Mesothelial cell of epicardium (in vitro differentiated cells): ENCODE measurements at regions not wholly inside any gene's neighbourhood (a gene's known extent, or its start where the extent isn't known, plus 50 kb on each side); places are given as distances from the start of the nearest gene placed in this dataset.

Experiments
- DNase-seq, 2 experiments: peaks; one replicate each; pipeline ENCODE4 v3.0.0; 2021; ENCODE audit warnings: low spot score in 2 of 2; ENCODE audit not compliant: unreplicated experiment in 2 of 2
- H3K27ac Mint-ChIP-seq: 2 replicates; pipeline ENCODE4 v1.8.0; 2021; ENCODE audit warnings: mixed read lengths
- H3K27me3 Mint-ChIP-seq: 2 replicates; pipeline ENCODE4 v1.8.0; 2021; ENCODE audit warnings: low read depth, mixed read lengths
- H3K36me3 Mint-ChIP-seq: 2 replicates; pipeline ENCODE4 v1.8.0; 2021; ENCODE audit warnings: mixed read lengths
- H3K4me1 Mint-ChIP-seq: 2 replicates; pipeline ENCODE4 v1.8.0; 2021; ENCODE audit warnings: mixed read lengths
- H3K4me3 Mint-ChIP-seq: 2 replicates; pipeline ENCODE4 v1.8.0; 2021; ENCODE audit warnings: mild to moderate bottlenecking, moderate library complexity, mixed read lengths
- H3K9me3 Mint-ChIP-seq: 2 replicates; pipeline ENCODE4 v1.8.0; 2021; ENCODE audit warnings: mixed read lengths
- TF ChIP-seq, protein P1 (sequence below): fragments of 200-600 bp; sonication (generic); IDR thresholded peaks from one replicate; pipeline ENCODE4 v1.5.0; 2021; ENCODE audit warnings: antibody characterized with exemption; ENCODE audit not compliant: unreplicated experiment

DNA sequence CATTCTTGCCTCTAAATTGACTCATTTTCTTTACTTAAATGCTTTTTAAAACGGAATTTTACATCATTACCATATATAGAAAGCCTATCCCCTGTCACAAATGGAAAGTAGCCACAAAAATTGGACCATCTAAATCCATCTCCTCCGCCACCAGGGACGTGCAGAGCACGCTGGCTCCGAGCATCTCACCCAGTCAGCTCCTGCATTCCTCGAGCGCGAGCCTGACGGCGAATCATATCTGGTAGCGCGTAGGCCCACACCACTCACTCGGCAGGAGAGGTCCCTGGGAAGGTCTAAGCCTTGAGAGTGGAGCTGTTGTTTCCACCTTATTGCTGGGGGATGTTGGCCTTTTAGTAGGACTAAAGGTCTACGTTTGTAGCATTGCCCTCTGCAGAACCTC is 152.4 kb downstream of the TRIM29 start:
- H3K36me3 Mint-ChIP-seq: no peaks in the 10 kb centered on the region
- no peaks in the 10 kb centered on the region for H3K9me3 Mint-ChIP-seq
- no peak for DNase-seq
- H3K27me3 Mint-ChIP-seq: peaks cover 7% of the 10 kb centered on the region
- no peak overlapping the region for H3K27ac Mint-ChIP-seq
- no peak overlapping the region for H3K4me3 Mint-ChIP-seq
- TF ChIP-seq, protein P1, sequence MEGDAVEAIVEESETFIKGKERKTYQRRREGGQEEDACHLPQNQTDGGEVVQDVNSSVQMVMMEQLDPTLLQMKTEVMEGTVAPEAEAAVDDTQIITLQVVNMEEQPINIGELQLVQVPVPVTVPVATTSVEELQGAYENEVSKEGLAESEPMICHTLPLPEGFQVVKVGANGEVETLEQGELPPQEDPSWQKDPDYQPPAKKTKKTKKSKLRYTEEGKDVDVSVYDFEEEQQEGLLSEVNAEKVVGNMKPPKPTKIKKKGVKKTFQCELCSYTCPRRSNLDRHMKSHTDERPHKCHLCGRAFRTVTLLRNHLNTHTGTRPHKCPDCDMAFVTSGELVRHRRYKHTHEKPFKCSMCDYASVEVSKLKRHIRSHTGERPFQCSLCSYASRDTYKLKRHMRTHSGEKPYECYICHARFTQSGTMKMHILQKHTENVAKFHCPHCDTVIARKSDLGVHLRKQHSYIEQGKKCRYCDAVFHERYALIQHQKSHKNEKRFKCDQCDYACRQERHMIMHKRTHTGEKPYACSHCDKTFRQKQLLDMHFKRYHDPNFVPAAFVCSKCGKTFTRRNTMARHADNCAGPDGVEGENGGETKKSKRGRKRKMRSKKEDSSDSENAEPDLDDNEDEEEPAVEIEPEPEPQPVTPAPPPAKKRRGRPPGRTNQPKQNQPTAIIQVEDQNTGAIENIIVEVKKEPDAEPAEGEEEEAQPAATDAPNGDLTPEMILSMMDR: no peak
- peaks cover 10% of the 10 kb centered on the region for H3K4me1 Mint-ChIP-seq

DNA sequence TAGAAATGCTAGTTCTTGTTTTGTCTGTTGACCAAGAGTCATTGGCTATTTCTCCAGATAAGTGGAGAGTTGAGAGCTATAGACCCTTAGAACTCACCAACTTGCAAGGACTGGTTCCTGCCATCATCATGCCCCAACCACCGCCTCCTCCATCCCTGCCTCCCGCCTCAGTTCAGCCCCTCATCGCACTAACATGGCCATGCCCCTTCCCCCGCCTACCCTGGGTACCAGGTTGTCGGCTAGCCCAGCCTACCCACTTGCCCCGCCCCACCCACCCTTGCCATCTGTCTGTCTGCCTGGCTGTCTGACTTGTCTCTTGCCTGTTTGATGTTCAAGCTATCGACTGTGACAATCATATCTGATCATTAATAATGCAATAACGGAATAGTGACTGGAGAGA is 154.1 kb downstream of the TRIM29 start:
- H3K4me3 Mint-ChIP-seq: no peak overlapping the region
- DNase-seq: no peak
- no peak overlapping the region for H3K27ac Mint-ChIP-seq

DNA sequence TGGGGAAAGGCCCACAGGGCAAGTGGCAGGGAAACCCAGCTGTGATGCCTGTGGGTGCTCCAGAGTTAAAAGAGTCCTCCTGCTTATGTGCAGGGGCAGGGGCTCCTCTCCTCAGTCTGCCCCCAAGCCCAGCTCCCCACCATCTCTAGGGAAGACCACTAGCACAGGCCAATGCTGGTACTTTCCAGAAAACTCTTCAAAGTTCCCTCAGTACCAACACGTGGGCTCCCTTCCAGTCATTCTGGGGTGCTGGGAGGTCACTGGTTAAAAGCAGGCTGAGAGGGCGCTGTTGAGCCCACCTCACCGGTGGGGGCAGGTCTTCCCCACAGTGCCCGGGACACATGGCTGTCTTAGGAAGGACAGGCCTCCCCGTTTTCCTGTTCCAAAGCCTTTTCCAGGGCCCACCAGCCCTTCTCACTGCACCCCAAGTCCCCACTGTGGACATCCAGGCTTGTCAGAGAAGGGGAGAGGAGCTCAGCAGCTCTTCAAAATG is 154.6 kb downstream of the TRIM29 start:
- DNase-seq: no peak
- Mint-ChIP-seq H3K36me3 (no peaks in the 10 kb centered on the region), H3K4me3 (no peak overlapping the region), H3K27me3 (peaks cover 7% of the 10 kb centered on the region), H3K9me3 (no peaks in the 10 kb centered on the region), H3K4me1 (peaks cover 3% of the 10 kb centered on the region), H3K27ac (no peak overlapping the region)
- TF ChIP-seq, protein P1: no peak

More for the DNA sequence above, 154.1 kb downstream of the TRIM29 start:
- Mint-ChIP-seq H3K36me3 (no peaks in the 10 kb centered on the region), H3K9me3 (no peaks in the 10 kb centered on the region), H3K4me1 (peaks cover 3% of the 10 kb centered on the region), H3K27me3 (peaks cover 7% of the 10 kb centered on the region)
- TF ChIP-seq, protein P1: no peak

DNA sequence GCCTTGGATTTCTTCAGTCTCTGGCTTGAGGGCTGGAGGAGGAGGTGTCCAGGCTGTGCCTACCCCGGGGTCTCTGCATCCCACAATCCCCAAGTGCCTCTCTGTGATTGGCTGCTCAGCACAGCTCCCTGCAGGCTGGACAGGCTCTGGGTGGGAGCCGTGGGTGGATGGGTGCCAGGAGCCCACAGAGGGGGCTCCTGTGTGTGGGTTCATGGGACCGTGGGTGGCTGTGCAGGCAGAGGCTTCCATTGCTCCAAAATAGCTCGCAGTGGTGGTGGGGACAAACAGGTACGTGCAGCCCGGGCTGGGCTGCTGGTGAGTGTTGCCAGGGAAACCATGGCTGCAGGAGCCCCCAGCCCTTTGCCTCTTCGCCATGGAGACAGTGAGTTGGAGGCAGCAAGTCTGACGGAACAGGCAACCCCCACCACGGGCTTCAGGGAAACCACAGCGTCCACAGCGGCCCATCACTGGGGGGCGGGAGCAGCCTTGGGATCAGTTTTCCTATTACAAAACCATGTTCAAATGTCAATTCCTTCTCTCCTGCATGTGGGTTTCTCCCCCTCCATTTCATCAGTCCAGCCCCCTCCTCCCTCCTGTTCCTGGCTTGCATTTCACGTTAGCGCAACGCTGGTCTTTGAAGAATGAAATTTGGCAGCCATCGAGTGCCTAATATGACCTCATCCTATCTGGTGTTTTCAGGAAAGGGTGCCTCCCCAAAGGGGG is 155.2 kb downstream of the TRIM29 start:
- Mint-ChIP-seq H3K4me1 (peaks cover 3% of the 10 kb centered on the region), H3K27ac (no peak overlapping the region), H3K27me3 (peaks cover 7% of the 10 kb centered on the region), H3K9me3 (no peaks in the 10 kb centered on the region), H3K4me3 (no peak overlapping the region), H3K36me3 (no peaks in the 10 kb centered on the region)
- DNase-seq: no peak
- TF ChIP-seq, protein P1: no peak

DNA sequence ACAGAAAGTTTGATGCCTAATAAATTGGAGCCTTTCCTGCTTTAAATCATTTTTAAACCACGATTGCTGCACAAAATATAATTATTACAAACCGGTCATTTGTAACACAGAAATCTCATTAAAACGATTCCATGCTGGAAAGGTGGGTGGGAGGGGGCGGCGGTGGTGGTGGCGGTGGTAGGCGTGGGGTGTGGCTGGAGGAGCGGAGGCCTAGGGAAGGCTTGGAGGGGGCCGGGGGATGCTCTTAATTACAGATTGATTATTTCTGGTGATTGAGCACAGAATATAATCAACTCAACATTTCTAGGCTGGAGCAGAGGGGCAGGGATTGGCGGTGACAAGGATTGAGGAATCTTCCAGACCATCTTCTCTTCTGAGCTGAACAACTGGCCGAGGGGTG is 157.5 kb downstream of the TRIM29 start:
- no peak for DNase-seq
- Mint-ChIP-seq H3K4me1 (peaks cover 7% of the 10 kb centered on the region), H3K9me3 (no peaks in the 10 kb centered on the region), H3K27ac (no peak overlapping the region), H3K4me3 (no peak overlapping the region), H3K36me3 (no peaks in the 10 kb centered on the region), H3K27me3 (peaks cover 7% of the 10 kb centered on the region)
- TF ChIP-seq, protein P1: no peak
